ENCODE measurements at regions not wholly inside any gene's neighbourhood (a gene's known extent, or its start where the extent isn't known, plus 50 kb on each side); places are given as distances from the start of the nearest gene placed in this dataset.

- no peak for DNase-seq (ENCODE audit: low read depth, low spot score)
- in situ Hi-C loops (cut with HindIII; ENCODE audit: low pct_unique_long_range_greater_than_20kb, low sequenced_read_pairs): no loop called here
These were observed 980.5 kb downstream of the PCDH18 start for GRCh38 chr4:136551753-136552152.

GRCh38 chr4:136540747-136541146 is 991.5 kb downstream of the PCDH18 start:
- in situ Hi-C loops (cut with HindIII; ENCODE audit: low pct_unique_long_range_greater_than_20kb, low sequenced_read_pairs): no loop called here
- no peak for DNase-seq (ENCODE audit: low read depth, low spot score)

- in situ Hi-C loops (cut with HindIII; ENCODE audit: low pct_unique_long_range_greater_than_20kb, low sequenced_read_pairs): no loop called here
- DNase-seq (ENCODE audit: low read depth, low spot score): no peak
These were observed 1004.2 kb downstream of the PCDH18 start for GRCh38 chr4:136528131-136528530.

DNA sequence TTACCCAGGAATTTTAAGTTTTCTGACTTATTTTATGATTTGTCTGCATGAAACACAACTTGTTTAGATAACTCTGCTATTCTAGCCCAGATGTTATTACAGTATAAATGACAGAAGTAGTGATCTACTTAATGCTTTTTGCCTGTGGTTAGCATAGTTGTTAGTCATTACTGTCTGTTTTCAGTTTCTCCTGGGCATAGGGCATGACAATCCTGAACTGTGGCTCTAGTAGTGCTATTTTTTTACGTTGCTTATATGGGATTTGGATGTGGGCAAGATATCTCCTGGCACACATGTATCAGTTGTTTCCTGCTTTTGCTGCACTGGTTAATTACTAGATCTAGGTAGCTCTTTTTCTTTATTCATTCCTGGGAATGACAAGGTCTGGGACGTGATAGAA is 1005.8 kb downstream of the PCDH18 start:
- in situ Hi-C loops (cut with HindIII; ENCODE audit: low pct_unique_long_range_greater_than_20kb, low sequenced_read_pairs): no loop called here
- DNase-seq (ENCODE audit: low read depth, low spot score): no peak

DNA sequence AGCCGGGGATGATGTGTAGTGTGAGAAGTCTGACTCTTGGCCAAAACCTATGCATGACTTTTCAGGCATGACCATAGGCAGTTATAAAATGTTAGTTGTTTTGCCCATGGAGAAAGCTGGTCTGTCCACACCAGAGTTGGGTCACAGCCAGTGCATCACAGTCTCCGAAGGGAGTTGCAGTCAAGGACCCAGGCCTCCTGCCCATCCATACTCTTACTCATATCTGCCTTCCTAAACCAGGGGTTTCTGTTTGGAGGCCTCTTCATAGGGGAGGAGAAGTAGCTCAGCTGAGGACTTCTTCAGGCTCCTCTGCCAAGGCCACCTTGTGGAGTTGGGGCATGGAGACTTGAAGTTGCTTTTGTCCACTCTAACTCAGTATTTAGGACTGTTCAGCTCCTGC is 1008.3 kb downstream of the PCDH18 start:
- no peak for DNase-seq (ENCODE audit: low read depth, low spot score)
- in situ Hi-C loops (cut with HindIII; ENCODE audit: low pct_unique_long_range_greater_than_20kb, low sequenced_read_pairs): no loop called here

GRCh38 chr4:136516371-136516770 is 1015.9 kb downstream of the PCDH18 start:
- in situ Hi-C loops (cut with HindIII; ENCODE audit: low pct_unique_long_range_greater_than_20kb, low sequenced_read_pairs): no loop called here
- DNase-seq (ENCODE audit: low read depth, low spot score): no peak

- no peak for DNase-seq (ENCODE audit: low read depth, low spot score)
- in situ Hi-C loops (cut with HindIII; ENCODE audit: low pct_unique_long_range_greater_than_20kb, low sequenced_read_pairs): no loop called here
These were observed 1027.3 kb downstream of the PCDH18 start for GRCh38 chr4:136505020-136505419.

DNA sequence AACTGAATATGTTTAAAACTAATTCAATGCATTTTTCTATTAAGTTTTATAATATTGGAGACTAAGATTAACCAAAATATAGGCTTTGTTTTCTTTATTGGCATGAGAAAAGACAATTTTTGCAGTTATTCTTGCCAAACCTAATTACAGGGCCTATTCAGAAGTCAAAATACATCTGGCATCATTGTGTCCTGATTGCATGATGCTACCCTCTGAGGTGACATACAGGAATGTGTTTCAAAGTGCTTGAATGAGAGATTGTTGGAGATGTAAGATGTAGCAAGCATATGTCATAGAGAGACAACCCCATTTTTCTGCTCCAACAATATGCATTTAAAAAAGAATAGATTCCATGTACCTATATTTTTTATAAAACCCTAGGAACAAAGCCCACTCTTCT is 1036.4 kb downstream of the PCDH18 start:
- no peak for DNase-seq (ENCODE audit: low read depth, low spot score)
- in situ Hi-C loops (cut with HindIII; ENCODE audit: low pct_unique_long_range_greater_than_20kb, low sequenced_read_pairs): no loop called here

DNA sequence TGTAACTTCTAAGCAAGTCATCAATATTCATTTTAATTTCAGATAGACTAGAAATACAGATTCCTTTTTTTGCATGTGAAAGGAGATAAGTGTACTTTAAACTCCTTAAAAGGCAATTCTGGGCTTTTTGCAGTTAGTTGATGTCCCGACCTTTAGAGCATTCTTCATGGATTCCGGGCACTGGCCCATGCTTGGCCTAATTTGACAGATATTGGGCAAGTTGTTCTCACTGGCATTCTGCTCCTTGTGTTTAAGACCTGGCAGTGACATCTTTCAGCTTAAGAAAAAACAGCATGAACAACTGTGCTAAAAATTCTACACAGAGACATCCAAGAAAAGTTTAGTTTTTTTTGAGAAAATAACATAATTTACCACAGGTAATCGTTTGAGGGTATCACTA is 1037.2 kb downstream of the PCDH18 start:
- no peak for DNase-seq (ENCODE audit: low read depth, low spot score)
- in situ Hi-C loops (cut with HindIII; ENCODE audit: low pct_unique_long_range_greater_than_20kb, low sequenced_read_pairs): no loop called here

DNA sequence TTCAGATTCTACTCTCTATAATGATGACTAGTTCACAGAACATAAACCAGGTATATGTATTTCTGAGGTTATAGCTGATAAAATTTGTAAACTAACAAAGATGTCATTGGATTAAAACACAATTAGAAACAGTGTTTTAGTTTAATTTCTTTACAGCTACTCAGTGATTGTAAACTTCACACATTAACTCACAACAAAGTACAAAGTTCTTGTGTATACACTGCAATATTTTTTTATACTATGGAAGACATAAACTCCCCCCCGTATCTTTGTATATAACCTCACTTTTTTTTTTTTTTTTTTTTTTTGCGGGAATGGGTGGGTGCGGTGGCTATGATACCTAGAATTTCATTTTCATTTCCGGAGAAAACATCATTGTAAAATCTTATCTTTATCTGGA is 1043.2 kb downstream of the PCDH18 start:
- in situ Hi-C loops (cut with HindIII; ENCODE audit: low pct_unique_long_range_greater_than_20kb, low sequenced_read_pairs): no loop called here
- DNase-seq (ENCODE audit: low read depth, low spot score): no peak

- in situ Hi-C loops (cut with HindIII; ENCODE audit: low pct_unique_long_range_greater_than_20kb, low sequenced_read_pairs): no loop called here
- no peak for DNase-seq (ENCODE audit: low read depth, low spot score)
These were observed 1047.3 kb downstream of the PCDH18 start for GRCh38 chr4:136484996-136485395.

GRCh38 chr4:136476753-136477152 is 1055.5 kb downstream of the PCDH18 start:
- DNase-seq (ENCODE audit: low read depth, low spot score): no peak
- in situ Hi-C loops (cut with HindIII; ENCODE audit: low pct_unique_long_range_greater_than_20kb, low sequenced_read_pairs): no loop called here

- no peak for DNase-seq (ENCODE audit: low read depth, low spot score)
- in situ Hi-C loops (cut with HindIII; ENCODE audit: low pct_unique_long_range_greater_than_20kb, low sequenced_read_pairs): no loop called here
These were observed 1061.2 kb downstream of the PCDH18 start for GRCh38 chr4:136471051-136471450.

- in situ Hi-C loops (cut with HindIII; ENCODE audit: low pct_unique_long_range_greater_than_20kb, low sequenced_read_pairs): no loop called here
- no peak for DNase-seq (ENCODE audit: low read depth, low spot score)
These were observed 1066.6 kb downstream of the PCDH18 start for GRCh38 chr4:136465691-136466090.

DNA sequence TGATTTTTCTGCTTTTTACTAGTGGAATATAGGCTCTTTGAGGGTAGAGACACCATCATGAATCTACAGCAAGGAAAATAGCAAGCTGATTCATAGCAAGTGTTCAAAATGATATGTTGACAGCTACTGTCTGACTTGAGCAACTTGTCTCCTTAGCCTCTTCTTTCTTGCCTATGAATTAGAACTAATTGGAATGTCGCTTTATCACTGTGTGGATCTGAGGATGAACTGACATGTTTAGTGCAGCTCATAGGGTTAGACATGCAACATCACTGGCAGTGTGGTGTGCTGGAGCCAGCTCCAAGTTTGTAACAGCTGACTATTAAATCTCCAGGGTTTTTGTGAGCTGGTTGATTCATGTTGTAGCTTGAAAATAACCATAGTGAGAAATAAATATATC is 1068.4 kb downstream of the PCDH18 start:
- in situ Hi-C loops (cut with HindIII; ENCODE audit: low pct_unique_long_range_greater_than_20kb, low sequenced_read_pairs): no loop called here

GRCh38 chr4:136461533-136461932 is 1070.8 kb downstream of the PCDH18 start:
- DNase-seq (ENCODE audit: low read depth, low spot score): no peak
- in situ Hi-C loops (cut with HindIII; ENCODE audit: low pct_unique_long_range_greater_than_20kb, low sequenced_read_pairs): no loop called here

More for the DNA sequence above, 1068.4 kb downstream of the PCDH18 start:
- DNase-seq (ENCODE audit: low read depth, low spot score): no peak

DNA sequence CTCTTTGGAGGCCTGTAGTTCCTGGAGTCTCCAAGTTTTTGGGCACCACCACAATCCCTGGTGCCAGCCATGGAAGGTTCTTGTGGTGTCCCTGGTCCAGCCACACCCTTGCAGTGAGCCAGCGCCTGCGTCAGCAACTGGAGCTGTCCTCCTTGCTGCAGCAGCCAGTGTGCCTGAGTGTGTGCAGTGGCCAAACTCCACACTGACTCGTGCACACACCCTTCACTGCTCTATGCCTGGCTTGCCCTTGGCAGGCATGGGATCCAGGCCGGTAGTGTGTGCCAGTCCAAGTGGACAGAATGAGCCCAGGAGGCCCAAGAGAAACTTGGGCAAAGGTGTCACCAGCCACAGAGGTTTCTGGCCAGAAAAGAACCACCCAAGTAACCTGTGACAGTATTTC is 1074.0 kb downstream of the PCDH18 start:
- in situ Hi-C loops (cut with HindIII; ENCODE audit: low pct_unique_long_range_greater_than_20kb, low sequenced_read_pairs): no loop called here
- no peak for DNase-seq (ENCODE audit: low read depth, low spot score)

GRCh38 chr4:136457577-136457976 is 1074.7 kb downstream of the PCDH18 start:
- in situ Hi-C loops (cut with HindIII; ENCODE audit: low pct_unique_long_range_greater_than_20kb, low sequenced_read_pairs): no loop called here
- no peak for DNase-seq (ENCODE audit: low read depth, low spot score)

DNA sequence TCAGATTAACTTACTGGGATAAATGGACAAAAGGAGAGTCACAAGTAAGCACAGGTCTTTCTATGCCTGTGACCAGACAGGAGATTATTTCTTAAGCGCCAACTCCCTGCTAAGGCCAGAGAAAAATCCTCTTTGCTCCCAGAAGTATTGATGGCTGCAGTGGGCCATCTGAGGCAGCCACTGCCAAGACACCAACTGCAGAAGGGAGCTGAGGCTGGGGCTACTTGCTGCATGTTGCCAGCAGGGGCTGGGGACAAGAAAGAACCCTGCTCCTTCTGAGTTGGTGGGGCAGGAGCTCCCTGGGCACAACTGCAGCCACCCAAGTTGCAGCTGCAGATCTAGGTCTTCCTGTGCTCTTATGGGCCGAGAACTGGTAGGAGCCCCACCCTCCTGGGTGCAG is 1075.3 kb downstream of the PCDH18 start:
- in situ Hi-C loops (cut with HindIII; ENCODE audit: low pct_unique_long_range_greater_than_20kb, low sequenced_read_pairs): no loop called here
- no peak for DNase-seq (ENCODE audit: low read depth, low spot score)

DNA sequence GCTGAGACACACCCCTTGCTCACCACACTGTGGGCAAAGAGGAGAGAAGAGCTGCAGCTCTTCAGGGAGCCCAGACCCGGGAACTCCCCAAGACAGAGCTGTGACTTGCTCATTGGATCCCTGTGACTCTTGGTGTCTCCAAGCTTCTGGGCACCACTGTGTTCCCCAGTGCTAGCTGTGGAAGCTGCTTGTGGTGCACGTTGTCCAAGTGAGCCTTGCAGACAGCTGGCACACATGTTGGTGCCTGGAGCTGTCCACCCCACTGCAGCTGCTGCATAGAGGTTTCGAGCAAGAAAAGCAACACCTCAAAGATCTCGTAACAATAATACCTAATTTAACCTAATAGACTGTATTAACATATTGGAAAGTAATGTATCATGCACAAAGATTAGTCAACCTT is 1089.3 kb downstream of the PCDH18 start:
- in situ Hi-C loops (cut with HindIII; ENCODE audit: low pct_unique_long_range_greater_than_20kb, low sequenced_read_pairs): no loop called here
- no peak for DNase-seq (ENCODE audit: low read depth, low spot score)
